ENCODE measurements at regions not wholly inside any gene's neighbourhood (a gene's known extent, or its start where the extent isn't known, plus 50 kb on each side); places are given as distances from the start of the nearest gene placed in this dataset.

GRCh38 chr13:67827992-67828391, 597.9 kb upstream of the PCDH9 start:
- no peak for TF ChIP-seq POLR2AphosphoS5 (IDR thresholded peaks at IDR 0.05)
- TF ChIP-seq CTCF (IDR thresholded peaks at IDR 0.05): no peak

Measured in upper lobe of left lung (tissue), 4 donors.